ENCODE measurements at regions not wholly inside any gene's neighbourhood (a gene's known extent, or its start where the extent isn't known, plus 50 kb on each side); places are given as distances from the start of the nearest gene placed in this dataset.

DNA sequence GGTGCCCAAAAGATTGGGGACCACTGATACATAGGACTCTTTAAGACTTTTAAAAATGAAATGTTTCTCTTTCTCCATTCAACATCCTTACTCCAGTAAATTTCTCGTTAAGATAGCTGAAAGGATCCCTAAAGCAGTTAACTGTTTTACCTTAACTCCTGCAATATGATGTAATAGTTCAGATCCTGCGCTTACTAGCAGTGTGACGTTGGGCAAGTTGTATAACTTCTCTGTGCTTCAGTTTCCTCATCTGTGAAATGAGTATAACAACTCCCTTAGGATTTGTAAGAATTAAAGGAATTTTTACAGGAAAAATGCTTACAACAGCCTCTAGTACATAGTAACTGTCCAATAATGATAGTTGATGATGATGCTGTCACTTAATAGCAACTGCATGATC, 158.9 kb downstream of the TANC2 start (continued):
- no peak for TF ChIP-seq CTCF (conservative IDR thresholded peaks at IDR 0.05; ENCODE audit: low read depth in 2 of 2)
- no peak for TF ChIP-seq POLR2AphosphoS5 (IDR thresholded peaks at IDR 0.05; ENCODE audit: low read depth)
- no peak for TF ChIP-seq STAT1 (IDR thresholded peaks at IDR 0.05; ENCODE audit: unreplicated experiment)
- no peak for TF ChIP-seq NANOG (IDR thresholded peaks at IDR 0.05; ENCODE audit: borderline replicate concordance)
- TF ChIP-seq ZNF462 (CRISPR knock-in tag; IDR thresholded peaks at IDR 0.05), result no peak

GRCh38 chr17:63125987-63126386, 160.0 kb downstream of the TANC2 start:
- H3K27ac ChIP-seq (ENCODE audit: low read depth), result no peak overlapping the region
- Mint-ChIP-seq H3K4me1 (peaks cover 12% of the 10 kb centered on the region), H3K36me3 (ENCODE audit: low read depth) (no peaks in the 10 kb centered on the region), H3K27ac (no peak overlapping the region), H3K4me3 (no peak overlapping the region), H3K27me3 (ENCODE audit: insufficient read depth, low read depth, poor library complexity) (no peaks in the 10 kb centered on the region), H3K9me3 (no peaks in the 10 kb centered on the region)
- no peaks in the 10 kb centered on the region for H3K9me2 ChIP-seq (ENCODE audit: insufficient read depth)
- no peak for DNase-seq (ENCODE audit: low spot score)
- H4K20me1 ChIP-seq (replicated peaks; ENCODE audit: insufficient read depth), result no peaks in the 10 kb centered on the region
- H3K4me3 ChIP-seq, result no peak overlapping the region
- H3K4me2 ChIP-seq, result no peak overlapping the region
- no peak overlapping the region for H2AFZ ChIP-seq
- H3F3A ChIP-seq (replicated peaks; ENCODE audit: low read depth), result no peaks in the 10 kb centered on the region
- H3K36me3 ChIP-seq (ENCODE audit: insufficient read depth), result no peaks in the 10 kb centered on the region
- no peak for ATAC-seq
- H3K27me3 ChIP-seq (ENCODE audit: insufficient read depth), result no peaks in the 10 kb centered on the region
- H3K79me2 ChIP-seq (replicated peaks; ENCODE audit: insufficient read depth), result no peaks in the 10 kb centered on the region
- peaks cover 3% of the 10 kb centered on the region; the same call in 1 of the 2 replicates for H3K4me1 ChIP-seq (ENCODE audit: insufficient read depth)
- TF ChIP-seq, protein P1, sequence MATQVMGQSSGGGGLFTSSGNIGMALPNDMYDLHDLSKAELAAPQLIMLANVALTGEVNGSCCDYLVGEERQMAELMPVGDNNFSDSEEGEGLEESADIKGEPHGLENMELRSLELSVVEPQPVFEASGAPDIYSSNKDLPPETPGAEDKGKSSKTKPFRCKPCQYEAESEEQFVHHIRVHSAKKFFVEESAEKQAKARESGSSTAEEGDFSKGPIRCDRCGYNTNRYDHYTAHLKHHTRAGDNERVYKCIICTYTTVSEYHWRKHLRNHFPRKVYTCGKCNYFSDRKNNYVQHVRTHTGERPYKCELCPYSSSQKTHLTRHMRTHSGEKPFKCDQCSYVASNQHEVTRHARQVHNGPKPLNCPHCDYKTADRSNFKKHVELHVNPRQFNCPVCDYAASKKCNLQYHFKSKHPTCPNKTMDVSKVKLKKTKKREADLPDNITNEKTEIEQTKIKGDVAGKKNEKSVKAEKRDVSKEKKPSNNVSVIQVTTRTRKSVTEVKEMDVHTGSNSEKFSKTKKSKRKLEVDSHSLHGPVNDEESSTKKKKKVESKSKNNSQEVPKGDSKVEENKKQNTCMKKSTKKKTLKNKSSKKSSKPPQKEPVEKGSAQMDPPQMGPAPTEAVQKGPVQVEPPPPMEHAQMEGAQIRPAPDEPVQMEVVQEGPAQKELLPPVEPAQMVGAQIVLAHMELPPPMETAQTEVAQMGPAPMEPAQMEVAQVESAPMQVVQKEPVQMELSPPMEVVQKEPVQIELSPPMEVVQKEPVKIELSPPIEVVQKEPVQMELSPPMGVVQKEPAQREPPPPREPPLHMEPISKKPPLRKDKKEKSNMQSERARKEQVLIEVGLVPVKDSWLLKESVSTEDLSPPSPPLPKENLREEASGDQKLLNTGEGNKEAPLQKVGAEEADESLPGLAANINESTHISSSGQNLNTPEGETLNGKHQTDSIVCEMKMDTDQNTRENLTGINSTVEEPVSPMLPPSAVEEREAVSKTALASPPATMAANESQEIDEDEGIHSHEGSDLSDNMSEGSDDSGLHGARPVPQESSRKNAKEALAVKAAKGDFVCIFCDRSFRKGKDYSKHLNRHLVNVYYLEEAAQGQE (IDR thresholded peaks at IDR 0.05; ENCODE audit: unreplicated experiment), result no peak
- no peak for TF ChIP-seq ZNF114 (CRISPR knock-in tag; IDR thresholded peaks at IDR 0.05)
- TF ChIP-seq CREB1 (CRISPR knock-in tag; IDR thresholded peaks at IDR 0.05; ENCODE audit: low read depth), result no peak
- TF ChIP-seq POLR2AphosphoS5 (IDR thresholded peaks at IDR 0.05; ENCODE audit: low read depth), result no peak
- TF ChIP-seq ZNF331 (CRISPR knock-in tag; IDR thresholded peaks at IDR 0.05; ENCODE audit: low read depth), result no peak
